Umbilical cord (tissue), 1 donor: ENCODE measurements at regions not wholly inside any gene's neighbourhood (a gene's known extent, or its start where the extent isn't known, plus 50 kb on each side); places are given as distances from the start of the nearest gene placed in this dataset.

Experiments used
- DNase-seq: peaks from one replicate; pipeline ENCODE4 v3.0.0-alpha.2; 2015; ENCODE audit warnings: low spot score

DNA sequence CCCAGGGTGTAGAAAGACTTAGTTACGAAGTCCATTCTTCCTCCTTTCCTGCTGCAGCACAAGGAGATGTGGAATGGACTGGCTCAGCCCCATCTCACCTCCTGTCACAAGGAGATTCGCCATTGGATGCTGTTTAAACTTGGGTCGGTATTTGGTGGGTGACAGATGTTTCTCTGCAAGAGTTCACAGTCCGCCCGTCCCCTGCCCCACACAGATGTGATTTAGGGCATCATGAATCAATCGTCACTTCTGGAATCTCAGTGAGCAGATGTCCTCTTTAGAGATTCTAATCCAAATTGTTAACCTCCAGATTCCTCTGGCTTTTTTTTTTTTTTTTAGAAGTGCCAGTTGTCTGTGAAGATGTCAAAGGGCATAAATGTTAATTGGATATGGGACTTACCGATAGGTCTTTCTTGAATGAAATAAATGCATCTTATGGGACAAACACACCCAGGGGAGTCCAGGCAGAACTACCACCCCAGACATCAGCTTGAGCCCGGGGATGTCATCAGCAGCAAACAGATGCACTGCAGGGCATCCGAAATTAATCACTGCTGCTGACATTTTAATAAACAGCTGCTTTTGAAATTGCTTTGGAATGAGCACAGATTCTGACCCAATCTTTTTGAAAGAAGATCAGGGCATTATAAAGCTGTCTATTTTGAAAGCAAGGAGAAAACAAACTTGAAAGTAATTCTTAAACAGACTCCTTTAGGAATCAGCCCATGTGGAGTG is 117.6 kb upstream of the CDH4 start:
- DNase-seq: no peak

- DNase-seq: no peak
These were observed 116.8 kb upstream of the CDH4 start for GRCh38 chr20:61135266-61135665.

- peak; percentile 9 for DNase-seq
These were observed 116.1 kb upstream of the CDH4 start for GRCh38 chr20:61135968-61136367.

DNA sequence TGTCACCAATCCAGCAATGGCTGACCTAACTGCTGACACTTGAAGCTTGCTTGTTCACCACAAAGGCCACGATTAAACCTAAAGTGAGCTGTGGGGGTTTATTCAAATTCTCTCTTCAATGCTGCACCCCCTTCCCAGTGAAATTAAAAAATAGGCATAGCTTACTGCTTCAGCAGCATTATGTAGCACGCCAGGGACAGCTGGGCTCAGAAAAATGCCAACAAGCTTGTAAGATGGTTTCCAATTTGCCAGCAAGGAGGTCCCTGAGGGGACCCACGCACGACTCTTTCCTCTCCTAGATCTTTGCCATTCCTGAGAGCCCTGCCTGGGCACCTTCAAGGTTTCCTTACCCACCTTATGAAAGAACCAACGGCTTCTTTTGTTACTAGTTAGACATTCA is 113.5 kb upstream of the CDH4 start:
- DNase-seq: no peak

DNA sequence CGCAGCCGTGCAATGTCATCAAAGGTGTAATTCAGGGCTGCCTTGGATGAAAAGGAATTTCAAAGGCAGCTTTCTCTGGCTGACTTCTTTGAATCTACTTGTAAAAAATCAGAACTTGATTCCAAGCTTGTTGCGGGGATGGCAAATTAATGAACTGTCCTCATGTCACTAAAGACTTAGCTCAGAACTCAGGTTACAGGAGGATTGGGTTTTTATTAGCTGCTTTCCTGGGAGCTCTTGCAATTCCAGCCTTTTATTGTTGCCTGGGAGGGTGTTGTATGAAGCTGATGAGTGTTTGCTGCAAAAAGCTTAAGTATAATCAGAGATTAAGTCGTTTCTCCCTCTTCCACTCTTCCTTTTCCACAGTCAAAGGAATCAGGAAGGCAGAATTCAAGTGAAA is 113.0 kb upstream of the CDH4 start:
- no peak for DNase-seq

DNA sequence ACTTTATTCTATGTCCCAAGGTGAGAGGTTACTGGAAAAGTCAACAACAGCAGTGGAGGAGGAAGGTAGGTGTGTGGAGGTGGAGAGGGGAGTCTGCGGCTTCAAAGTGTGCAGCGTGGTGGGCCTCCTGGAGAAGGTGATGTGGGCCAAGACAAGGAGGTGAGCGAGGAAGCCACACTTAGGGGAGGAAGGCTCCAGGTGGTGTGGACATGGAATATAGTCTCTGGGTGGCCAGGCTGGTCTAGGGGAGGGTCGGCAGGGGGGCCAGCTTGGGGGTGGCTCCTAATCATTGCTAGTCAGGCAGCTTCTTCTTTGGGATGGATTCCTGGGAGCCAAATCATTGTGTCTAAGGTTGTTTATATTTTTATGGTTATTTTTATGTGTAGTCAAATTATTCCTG is 111.5 kb upstream of the CDH4 start:
- no peak for DNase-seq

- no peak for DNase-seq
These were observed 106.0 kb upstream of the CDH4 start for GRCh38 chr20:61146023-61146422.

DNA sequence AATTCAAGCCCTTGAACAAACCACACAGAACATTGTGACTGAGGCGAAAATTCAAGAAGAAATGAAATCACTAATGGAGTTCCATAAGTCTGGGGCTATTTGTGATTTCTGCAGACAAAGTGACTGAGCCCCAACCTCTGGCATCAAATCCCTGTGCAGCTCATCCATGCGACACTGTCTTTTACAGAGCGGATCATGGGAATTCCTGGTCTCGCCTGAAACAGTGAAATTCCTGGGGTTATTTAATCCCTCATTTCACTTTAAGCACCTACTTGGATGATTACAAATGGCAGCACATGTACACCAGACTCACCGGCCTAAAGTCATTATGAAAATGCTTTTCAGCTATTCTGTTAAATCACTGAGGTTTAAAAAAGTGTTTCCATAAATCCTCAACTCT is 102.4 kb upstream of the CDH4 start:
- DNase-seq: no peak

DNA sequence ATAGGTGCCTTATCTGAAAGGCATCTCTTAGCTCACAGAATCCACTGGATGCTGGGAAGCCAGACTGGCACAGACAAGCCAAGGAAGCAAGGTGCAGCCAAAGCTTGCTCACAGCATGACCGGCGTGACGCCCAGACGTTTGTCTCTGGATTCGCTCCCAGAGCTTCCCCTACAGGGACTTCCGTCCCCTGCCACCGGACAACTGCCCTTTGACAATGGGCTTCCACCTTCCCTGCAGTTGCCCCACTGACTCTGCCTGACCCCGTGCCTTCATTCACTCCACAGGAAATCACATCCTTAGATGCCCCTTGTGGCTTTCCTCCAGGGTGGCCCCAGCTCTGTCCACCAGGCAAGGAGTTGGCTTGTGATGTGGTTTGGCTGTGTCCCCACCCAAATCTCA is 94.8 kb upstream of the CDH4 start:
- no peak for DNase-seq

DNA sequence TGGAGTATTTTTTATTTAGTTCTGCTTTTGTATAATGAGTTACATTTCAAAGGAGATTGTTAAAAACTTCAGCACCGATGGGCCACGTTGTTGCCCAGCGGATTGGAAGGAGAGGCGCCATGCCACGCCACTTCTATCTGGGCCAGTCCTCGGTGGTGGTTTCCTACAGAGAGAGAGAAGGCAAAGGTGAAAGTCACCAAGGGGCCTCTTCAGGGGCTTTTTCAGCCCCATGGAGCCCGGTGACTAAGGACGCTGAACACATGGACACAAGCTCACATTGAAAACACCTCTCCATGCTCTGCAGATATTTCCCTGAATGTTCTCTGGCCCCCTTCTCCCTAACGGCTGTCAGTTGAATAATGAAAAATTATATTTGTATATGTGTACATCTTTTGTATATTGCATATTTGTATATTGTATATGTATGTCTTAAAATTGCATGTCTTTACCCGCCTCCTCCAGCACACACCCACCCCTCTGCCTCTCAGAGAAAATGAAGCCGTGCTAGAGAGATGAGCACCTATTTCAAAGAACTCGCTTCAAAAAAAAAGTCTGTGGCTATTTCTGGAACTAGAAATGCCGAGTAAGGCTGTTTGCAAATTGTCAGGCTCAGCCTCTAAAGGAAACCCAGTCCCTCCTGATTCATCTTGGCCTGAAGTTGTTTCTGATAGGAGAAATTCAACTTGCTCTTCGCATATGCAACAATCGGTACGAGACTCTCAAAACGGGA is 91.9 kb upstream of the CDH4 start:
- peak; percentile 7 for DNase-seq

DNA sequence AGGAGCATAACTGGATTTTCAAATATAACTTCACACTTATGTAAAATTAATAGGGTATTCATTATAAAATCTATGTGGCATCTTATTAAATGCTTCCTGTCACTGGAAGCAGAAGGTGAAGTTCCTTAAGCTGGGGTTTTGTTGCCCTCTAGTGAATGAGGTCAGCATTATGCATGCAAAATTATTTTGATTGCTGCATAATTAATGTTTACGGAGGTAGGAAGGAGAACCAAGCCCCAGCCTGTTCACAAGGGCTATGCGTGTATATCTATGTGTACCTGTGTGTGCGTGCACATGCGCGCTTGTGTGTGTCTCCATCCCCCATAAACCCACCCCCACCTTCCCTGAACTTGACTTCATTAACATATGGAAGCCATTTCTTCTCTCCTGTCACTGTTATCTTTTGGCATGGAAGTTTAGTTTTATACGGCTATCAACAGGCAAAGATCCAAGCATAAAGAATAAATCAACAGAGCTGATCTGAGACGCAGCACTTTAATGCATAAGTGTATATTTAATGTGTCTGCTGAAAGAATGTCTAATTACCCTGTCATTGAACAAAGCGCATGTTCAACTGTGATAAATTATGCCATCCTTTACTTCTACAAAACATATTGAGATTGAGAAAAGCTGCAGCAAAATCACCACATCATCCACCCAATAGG is 90.2 kb upstream of the CDH4 start:
- DNase-seq: no peak

DNA sequence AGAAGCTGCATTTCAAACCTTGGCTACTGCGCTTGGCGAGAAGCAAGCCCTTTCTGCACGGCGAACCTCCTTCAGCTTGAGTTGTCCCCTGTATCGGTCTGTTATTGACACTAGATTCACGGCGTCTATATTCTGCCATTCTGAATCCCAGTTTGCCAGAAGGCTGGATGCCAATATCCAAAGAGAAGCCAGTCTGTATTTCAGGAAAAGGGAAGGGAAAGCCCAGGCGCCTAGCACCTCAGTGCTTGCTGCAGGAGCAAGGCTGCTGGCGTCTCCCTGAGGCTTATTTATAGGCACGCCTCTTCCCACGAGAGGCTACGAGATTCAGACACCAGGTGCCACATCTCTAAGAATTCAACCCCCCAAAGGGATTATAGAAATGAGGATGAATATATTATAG is 89.6 kb upstream of the CDH4 start:
- no peak for DNase-seq

DNA sequence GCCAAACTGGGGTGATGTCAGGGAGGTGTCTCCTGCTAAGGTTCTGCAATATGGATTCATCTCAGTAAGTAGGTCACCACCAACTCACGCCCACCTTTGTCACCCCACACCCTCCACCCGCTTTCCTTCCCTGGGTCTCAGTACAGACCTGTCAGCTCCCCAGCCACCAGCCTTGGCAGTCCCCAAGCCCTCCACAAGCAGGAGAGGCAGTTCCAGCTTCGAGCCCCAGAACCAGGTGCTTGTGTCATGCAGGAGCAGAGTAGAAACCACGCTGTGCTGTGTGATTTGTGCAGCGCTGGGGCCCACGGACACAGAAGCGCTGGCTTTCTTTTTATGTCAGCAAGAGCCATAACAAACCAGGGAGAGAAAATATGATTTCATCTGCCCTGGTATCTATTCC is 89.0 kb upstream of the CDH4 start:
- DNase-seq: no peak

GRCh38 chr20:61166324-61166723 is 85.7 kb upstream of the CDH4 start:
- DNase-seq: no peak

GRCh38 chr20:61168605-61169004 is 83.5 kb upstream of the CDH4 start:
- no peak for DNase-seq

GRCh38 chr20:61169874-61170273 is 82.2 kb upstream of the CDH4 start:
- DNase-seq: no peak

- DNase-seq: no peak
These were observed 81.4 kb upstream of the CDH4 start for GRCh38 chr20:61170496-61171320.

DNA sequence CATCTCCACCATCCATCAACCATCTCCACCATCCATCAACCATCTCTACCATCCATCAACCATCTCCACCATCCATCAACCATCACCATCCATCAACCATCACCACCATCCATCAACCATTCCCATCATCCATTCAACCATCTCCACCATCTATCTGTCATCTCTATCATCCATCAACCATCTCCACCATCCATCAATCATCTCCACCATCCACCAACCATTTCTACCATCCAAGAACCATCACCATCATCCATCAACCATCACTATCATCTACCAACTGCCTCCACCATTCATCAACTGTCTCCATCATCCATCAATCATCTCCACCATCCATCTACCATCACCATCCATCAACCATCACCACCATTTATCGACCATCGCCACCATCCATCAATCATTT is 78.8 kb upstream of the CDH4 start:
- no peak for DNase-seq

DNA sequence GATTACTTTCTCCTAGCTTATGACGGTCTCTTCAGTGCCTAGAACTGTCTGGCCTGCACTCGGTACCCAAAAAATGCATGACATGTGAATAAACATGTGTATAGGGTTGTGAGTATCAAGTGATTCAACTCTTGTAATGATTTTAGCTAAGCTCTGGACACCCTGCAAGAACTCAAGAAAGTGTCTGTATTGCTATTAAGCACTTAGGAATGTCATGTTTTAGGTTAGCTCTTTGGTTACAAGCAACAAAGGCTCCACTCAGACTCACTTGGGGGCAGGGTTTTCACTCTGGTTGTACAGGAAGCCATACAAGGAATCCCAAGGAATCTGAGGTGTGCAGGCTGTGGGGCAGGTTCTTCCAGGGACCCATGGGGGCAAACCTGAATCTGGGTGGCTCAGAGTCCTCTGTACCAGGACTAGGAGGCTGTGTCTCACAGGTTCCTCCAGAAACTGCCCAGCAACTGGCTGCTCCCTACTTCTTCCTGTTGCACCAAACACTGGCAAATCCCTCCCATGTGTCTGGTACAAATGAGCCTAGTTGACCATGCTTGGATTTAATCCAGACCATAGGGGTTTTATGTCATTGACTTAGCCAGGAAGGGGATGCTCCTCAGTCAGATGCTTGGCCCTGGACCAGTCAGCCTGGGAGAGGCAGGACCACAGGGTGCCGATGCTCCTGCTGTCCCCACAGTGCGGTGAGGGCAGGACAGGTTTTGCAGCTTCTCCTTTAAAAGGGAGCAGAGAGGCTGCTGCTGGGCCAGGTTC is 77.9 kb upstream of the CDH4 start:
- DNase-seq: no peak

DNA sequence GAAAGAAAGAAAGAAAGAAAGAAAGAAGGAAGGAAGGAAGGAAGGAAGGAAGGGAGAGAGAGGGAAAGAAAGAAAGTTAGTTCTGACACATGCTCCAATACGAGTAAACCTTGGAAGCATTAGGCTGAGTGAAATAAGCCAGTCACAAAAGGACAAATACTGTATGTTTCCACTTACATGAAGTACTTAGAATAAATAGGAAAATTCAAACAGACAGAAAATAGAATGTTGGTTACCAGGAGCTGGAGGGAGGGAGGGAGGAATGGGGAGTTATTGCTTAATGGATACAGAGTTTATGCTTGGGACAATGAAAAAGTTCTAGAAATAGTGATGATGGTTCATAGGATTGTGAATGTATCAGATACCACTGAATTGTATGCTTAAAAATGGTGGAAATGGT is 75.2 kb upstream of the CDH4 start:
- no peak for DNase-seq

- no peak for DNase-seq
These were observed 73.5 kb upstream of the CDH4 start for GRCh38 chr20:61178551-61179071.
